GM21723 (cell line): ENCODE measurements at regions not wholly inside any gene's neighbourhood (a gene's known extent, or its start where the extent isn't known, plus 50 kb on each side); places are given as distances from the start of the nearest gene placed in this dataset.
"Not testable (repeated sequence)": the region's sequence is repeated elsewhere in the genome, so short reads cannot be mapped to it uniquely, and the experiment has no call there.

Experiments
- ATAC-seq: cut with Tn5 transposase; IDR thresholded peaks from one replicate; pipeline ENCODE4 v1.9.1; 2021; ENCODE audit warnings: mild to moderate bottlenecking, moderate library complexity; ENCODE audit not compliant: unreplicated experiment

GRCh38 chr13:94824601-94825000 is 112.3 kb upstream of the SOX21 start:
- ATAC-seq, result no peak

- no peak for ATAC-seq
Observed at GRCh38 chr13:94822356-94822755, 110.0 kb upstream of the SOX21 start.

GRCh38 chr13:94816256-94816655 is 103.9 kb upstream of the SOX21 start:
- no peak for ATAC-seq

GRCh38 chr13:94813920-94814475 is 101.7 kb upstream of the SOX21 start:
- peak; percentile 86 for ATAC-seq

GRCh38 chr13:94811753-94812152 is 99.4 kb upstream of the SOX21 start:
- ATAC-seq, result no peak

GRCh38 chr13:94800423-94800822 is 88.1 kb upstream of the SOX21 start:
- ATAC-seq, result no peak

GRCh38 chr13:94799299-94799698 is 87.0 kb upstream of the SOX21 start:
- ATAC-seq, result no peak

GRCh38 chr13:94798738-94799137 is 86.4 kb upstream of the SOX21 start:
- ATAC-seq, result no peak

GRCh38 chr13:94795292-94795691 is 82.9 kb upstream of the SOX21 start:
- ATAC-seq, result no peak

GRCh38 chr13:94786246-94786645 is 73.9 kb upstream of the SOX21 start:
- ATAC-seq, result not testable (repeated sequence)

- ATAC-seq, result no peak
Observed at GRCh38 chr13:94784066-94784465, 71.7 kb upstream of the SOX21 start.

GRCh38 chr13:94783489-94783888 is 71.1 kb upstream of the SOX21 start:
- ATAC-seq, result no peak

GRCh38 chr13:94780421-94780820 is 68.1 kb upstream of the SOX21 start:
- ATAC-seq, result no peak

GRCh38 chr13:94778986-94779385 is 66.6 kb upstream of the SOX21 start:
- ATAC-seq, result no peak

- no peak for ATAC-seq
Observed at GRCh38 chr13:94778585-94778984, 66.2 kb upstream of the SOX21 start.

GRCh38 chr13:94776956-94777355 is 64.6 kb upstream of the SOX21 start:
- no peak for ATAC-seq

- no peak for ATAC-seq
Observed at GRCh38 chr13:94776300-94776699, 64.0 kb upstream of the SOX21 start.

- no peak for ATAC-seq
Observed at GRCh38 chr13:94765814-94766213, 53.5 kb upstream of the SOX21 start.

GRCh38 chr13:94764576-94765321 is 52.4 kb upstream of the SOX21 start:
- ATAC-seq, result no peak
